ENCODE measurements at regions not wholly inside any gene's neighbourhood (a gene's known extent, or its start where the extent isn't known, plus 50 kb on each side); places are given as distances from the start of the nearest gene placed in this dataset.
A peak's percentile ranks its signal among the peaks of the same experiment; 100 is the strongest.

GRCh38 chr10:61142987-61143386 lies 199.0 kb upstream of the RHOBTB1 start:
- DNase-seq, result no peak
- H3K4me2 ChIP-seq (replicated peaks; ENCODE audit: extremely low read depth, low read length, poor library complexity, severe bottlenecking), result no peak overlapping the region
- WGBS (ENCODE audit: insufficient coverage), result no CpG with 5 or more reads among the region's 1 CpG
- intact Hi-C loops (cut with micrococcal nuclease), result no loop called here
- Mint-ChIP-seq H3K36me3 (no peaks in the 10 kb centered on the region), H3K9me3 (peaks cover 0 to 3% (median 0%) of the 10 kb centered on the region in 7 donors), H3K27ac (no peak overlapping the region), H3K4me3 (no peak overlapping the region), H3K4me1 (no peaks in the 10 kb centered on the region), H3K27me3 (ENCODE audit: low read depth in 3 of 3) (no peaks in the 10 kb centered on the region)
- H3K27ac ChIP-seq (ENCODE audit: low read depth in 1 of 2, low read length in 2 of 2), result no peak overlapping the region
- H3K9me3 ChIP-seq (replicated peaks in 1 of 2; ENCODE audit: control insufficient read depth in 1 of 2, insufficient read depth in 1 of 2, low read length in 2 of 2), result no peaks in the 10 kb centered on the region
- no peaks in the 10 kb centered on the region for H3K79me2 ChIP-seq (ENCODE audit: insufficient read depth, low read length)
- TF ChIP-seq CTCF (IDR thresholded peaks at IDR 0.05), result peak; percentile 6
- H3K36me3 ChIP-seq (replicated peaks in 1 of 2; ENCODE audit: control insufficient read depth in 1 of 2, insufficient read depth in 2 of 2, low read length in 2 of 2), result no peaks in the 10 kb centered on the region
- H3K4me1 ChIP-seq (ENCODE audit: control insufficient read depth in 1 of 2, insufficient read depth in 2 of 2, low read length in 2 of 2), result no peaks in the 10 kb centered on the region
- no peaks in the 10 kb centered on the region for H4K20me1 ChIP-seq (ENCODE audit: insufficient read depth, low read length)
- H2AFZ ChIP-seq (ENCODE audit: insufficient read depth, low read depth, low read length, poor library complexity, severe bottlenecking), result no peak overlapping the region
- H3K4me3 ChIP-seq (replicated peaks in 1 of 3; ENCODE audit: low read depth in 2 of 3, low read length in 3 of 3), result no peak overlapping the region
- H3K9ac ChIP-seq (ENCODE audit: insufficient read depth, low read length, poor library complexity, severe bottlenecking), result no peak overlapping the region
- no peaks in the 10 kb centered on the region for H3K27me3 ChIP-seq (ENCODE audit: control insufficient read depth in 2 of 2, insufficient read depth in 2 of 2, low read length in 2 of 2)

GRCh38 chr10:61140765-61141392 lies 196.9 kb upstream of the RHOBTB1 start:
- no peak overlapping the region for H3K4me2 ChIP-seq (replicated peaks; ENCODE audit: extremely low read depth, low read length, poor library complexity, severe bottlenecking)
- WGBS (ENCODE audit: insufficient coverage), result 39% methylated on average over 3 of the region's 7 CpGs
- H3K9ac ChIP-seq (ENCODE audit: insufficient read depth, low read length, poor library complexity, severe bottlenecking), result no peak overlapping the region
- Mint-ChIP-seq H3K9me3 (peaks cover 0 to 3% (median 0%) of the 10 kb centered on the region in 7 donors), H3K36me3 (no peaks in the 10 kb centered on the region), H3K27ac (no peak overlapping the region), H3K4me1 (no peaks in the 10 kb centered on the region), H3K4me3 (no peak overlapping the region), H3K27me3 (ENCODE audit: low read depth in 3 of 3) (no peaks in the 10 kb centered on the region)
- intact Hi-C loops (cut with micrococcal nuclease), result no loop called here
- no peak overlapping the region for H3K27ac ChIP-seq (ENCODE audit: low read depth in 1 of 2, low read length in 2 of 2)
- H3K27me3 ChIP-seq (ENCODE audit: control insufficient read depth in 2 of 2, insufficient read depth in 2 of 2, low read length in 2 of 2), result no peaks in the 10 kb centered on the region
- DNase-seq, result peak in 1 of 3 donors; percentile 7
- peak; percentile 74 for TF ChIP-seq CTCF (IDR thresholded peaks at IDR 0.05)
- H2AFZ ChIP-seq (ENCODE audit: insufficient read depth, low read depth, low read length, poor library complexity, severe bottlenecking), result no peak overlapping the region
- no peak overlapping the region for H3K4me3 ChIP-seq (replicated peaks in 1 of 3; ENCODE audit: low read depth in 2 of 3, low read length in 3 of 3)
- H4K20me1 ChIP-seq (ENCODE audit: insufficient read depth, low read length), result no peaks in the 10 kb centered on the region
- H3K79me2 ChIP-seq (ENCODE audit: insufficient read depth, low read length), result no peaks in the 10 kb centered on the region
- H3K4me1 ChIP-seq (ENCODE audit: control insufficient read depth in 1 of 2, insufficient read depth in 2 of 2, low read length in 2 of 2), result no peaks in the 10 kb centered on the region
- H3K36me3 ChIP-seq (replicated peaks in 1 of 2; ENCODE audit: control insufficient read depth in 1 of 2, insufficient read depth in 2 of 2, low read length in 2 of 2), result no peaks in the 10 kb centered on the region
- no peaks in the 10 kb centered on the region for H3K9me3 ChIP-seq (replicated peaks in 1 of 2; ENCODE audit: control insufficient read depth in 1 of 2, insufficient read depth in 1 of 2, low read length in 2 of 2)

Measured in CD14-positive monocyte (primary cell).